ENCODE measurements at regions not wholly inside any gene's neighbourhood (a gene's known extent, or its start where the extent isn't known, plus 50 kb on each side); places are given as distances from the start of the nearest gene placed in this dataset.
"Not testable (repeated sequence)": the region's sequence is repeated elsewhere in the genome, so short reads cannot be mapped to it uniquely, and the experiment has no call there.

GRCh38 chrX:46298821-46299220 lies 246.4 kb downstream of the ZNF674 start:
- no peak for DNase-seq

- DNase-seq = no peak
These were observed 249.3 kb downstream of the ZNF674 start for GRCh38 chrX:46295963-46296362.

GRCh38 chrX:46294234-46294633 lies 251.0 kb downstream of the ZNF674 start:
- DNase-seq = no peak

- DNase-seq = no peak
These were observed 265.3 kb downstream of the ZNF674 start for GRCh38 chrX:46279925-46280313.

GRCh38 chrX:46279214-46279924 lies 265.9 kb downstream of the ZNF674 start:
- no peak for DNase-seq

- DNase-seq = no peak
These were observed 266.6 kb downstream of the ZNF674 start for GRCh38 chrX:46278572-46278971.

GRCh38 chrX:46268412-46268811 lies 276.8 kb downstream of the ZNF674 start:
- no peak for DNase-seq

GRCh38 chrX:46263494-46263893 lies 281.7 kb downstream of the ZNF674 start:
- no peak for DNase-seq

- no peak for DNase-seq
These were observed 282.9 kb downstream of the ZNF674 start for GRCh38 chrX:46262304-46262703.

- DNase-seq = no peak
These were observed 284.7 kb downstream of the ZNF674 start for GRCh38 chrX:46260499-46260898.

GRCh38 chrX:46258356-46258755 lies 286.9 kb downstream of the ZNF674 start:
- no peak for DNase-seq

GRCh38 chrX:46257451-46257879 lies 287.8 kb downstream of the ZNF674 start:
- no peak for DNase-seq

- no peak for DNase-seq
These were observed 288.3 kb downstream of the ZNF674 start for GRCh38 chrX:46256875-46257274.

GRCh38 chrX:46255046-46255445 lies 290.2 kb downstream of the ZNF674 start:
- DNase-seq = no peak

GRCh38 chrX:46254641-46255040 lies 290.6 kb downstream of the ZNF674 start:
- DNase-seq = no peak

GRCh38 chrX:46251755-46252154 lies 293.5 kb downstream of the ZNF674 start:
- DNase-seq = no peak

GRCh38 chrX:46250151-46250550 lies 295.1 kb downstream of the ZNF674 start:
- DNase-seq = no peak

- no peak for DNase-seq
These were observed 297.8 kb downstream of the ZNF674 start for GRCh38 chrX:46247456-46247855.

GRCh38 chrX:46244451-46244850 lies 300.8 kb downstream of the ZNF674 start:
- DNase-seq = no peak

- DNase-seq = no peak
These were observed 308.8 kb downstream of the ZNF674 start for GRCh38 chrX:46236411-46236810.

GRCh38 chrX:46235778-46236177 lies 309.4 kb downstream of the ZNF674 start:
- DNase-seq = no peak

- no peak for DNase-seq
These were observed 310.4 kb downstream of the ZNF674 start for GRCh38 chrX:46234775-46235174.

- DNase-seq = no peak
These were observed 316.8 kb downstream of the ZNF674 start for GRCh38 chrX:46228389-46228788.

- DNase-seq = no peak
These were observed 318.8 kb downstream of the ZNF674 start for GRCh38 chrX:46226422-46226821.

GRCh38 chrX:46223499-46223898 lies 321.7 kb downstream of the ZNF674 start:
- DNase-seq = not testable (repeated sequence)

Measured in NCI-H2171 treated with DMSO at 0.1 percent for 48 hours (cell line).